NCI-H82 treated with DMSO at 0.1 percent for 48 hours (cell line): ENCODE measurements at regions not wholly inside any gene's neighbourhood (a gene's known extent, or its start where the extent isn't known, plus 50 kb on each side); places are given as distances from the start of the nearest gene placed in this dataset.

Experiments
- DNase-seq: peaks from one replicate; lab custom pipeline; 2025; ENCODE audit not compliant: unreplicated experiment; lab: John Stamatoyannopoulos, UW

- peak; percentile 31 for DNase-seq
Observed at GRCh38 chr5:114018186-114018585, 343.7 kb upstream of the KCNN2 start.

- no peak for DNase-seq
Observed at GRCh38 chr5:114038756-114039155, 323.1 kb upstream of the KCNN2 start.

GRCh38 chr5:114050087-114050486 lies 311.8 kb upstream of the KCNN2 start:
- DNase-seq, result no peak

DNA sequence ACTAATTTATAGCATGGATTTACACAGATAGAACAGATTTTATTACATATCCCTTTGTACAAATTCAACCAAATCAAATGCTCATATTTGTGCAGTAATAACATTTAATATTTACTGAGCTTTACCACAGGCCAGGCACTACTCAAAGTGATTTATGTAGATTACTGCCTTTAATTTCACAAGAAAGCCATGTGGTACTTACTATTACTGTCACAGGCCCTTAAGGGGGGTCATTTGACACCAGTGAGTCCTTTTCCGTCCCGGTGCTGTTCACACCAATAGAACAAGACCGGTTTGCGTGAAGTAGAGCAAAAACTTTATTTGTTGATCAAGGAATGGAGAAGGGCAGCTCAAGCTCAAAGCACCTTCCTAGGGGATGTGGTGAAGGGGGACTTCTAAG lies 308.5 kb upstream of the KCNN2 start:
- DNase-seq, result no peak

- no peak for DNase-seq
Observed at GRCh38 chr5:114054594-114054993, 307.3 kb upstream of the KCNN2 start.

GRCh38 chr5:114055318-114056184 lies 306.3 kb upstream of the KCNN2 start:
- DNase-seq, result peak; percentile 23

DNA sequence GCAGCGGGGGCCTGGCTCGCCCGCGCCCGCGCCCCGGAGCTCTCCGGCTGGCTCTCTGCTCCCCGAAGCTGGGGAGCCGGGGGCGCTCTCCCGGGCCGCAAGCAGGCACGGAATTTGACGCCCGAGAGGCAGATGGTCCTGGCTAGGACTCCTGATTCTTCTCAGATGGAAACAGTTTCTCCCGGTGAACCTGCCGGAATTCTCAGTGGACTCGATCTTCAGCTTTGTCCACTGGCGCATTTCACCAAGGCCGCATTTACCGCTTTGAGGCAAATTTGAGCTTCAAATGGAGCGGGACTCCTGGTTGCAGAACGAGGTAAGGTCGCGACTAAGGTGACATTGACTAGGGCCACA lies 305.7 kb upstream of the KCNN2 start:
- no peak for DNase-seq

DNA sequence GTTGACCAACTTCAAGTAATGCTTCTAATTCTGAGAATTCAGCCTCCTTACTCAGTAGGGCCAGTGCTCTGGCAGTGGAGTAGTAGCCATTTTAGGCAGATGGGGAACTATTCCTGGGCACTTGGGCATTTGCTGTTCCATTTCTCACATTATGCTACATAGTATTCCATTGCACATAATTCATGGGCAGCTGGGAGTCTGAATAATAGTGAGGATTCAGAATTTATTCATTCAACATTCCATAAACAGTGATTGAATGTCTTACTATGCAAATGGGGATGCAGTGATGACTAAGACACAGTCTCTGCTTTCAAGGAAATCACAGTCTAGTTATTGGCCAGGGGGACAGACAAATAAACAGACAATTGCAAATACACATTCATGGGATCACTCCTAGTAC lies 301.0 kb upstream of the KCNN2 start:
- DNase-seq, result no peak

DNA sequence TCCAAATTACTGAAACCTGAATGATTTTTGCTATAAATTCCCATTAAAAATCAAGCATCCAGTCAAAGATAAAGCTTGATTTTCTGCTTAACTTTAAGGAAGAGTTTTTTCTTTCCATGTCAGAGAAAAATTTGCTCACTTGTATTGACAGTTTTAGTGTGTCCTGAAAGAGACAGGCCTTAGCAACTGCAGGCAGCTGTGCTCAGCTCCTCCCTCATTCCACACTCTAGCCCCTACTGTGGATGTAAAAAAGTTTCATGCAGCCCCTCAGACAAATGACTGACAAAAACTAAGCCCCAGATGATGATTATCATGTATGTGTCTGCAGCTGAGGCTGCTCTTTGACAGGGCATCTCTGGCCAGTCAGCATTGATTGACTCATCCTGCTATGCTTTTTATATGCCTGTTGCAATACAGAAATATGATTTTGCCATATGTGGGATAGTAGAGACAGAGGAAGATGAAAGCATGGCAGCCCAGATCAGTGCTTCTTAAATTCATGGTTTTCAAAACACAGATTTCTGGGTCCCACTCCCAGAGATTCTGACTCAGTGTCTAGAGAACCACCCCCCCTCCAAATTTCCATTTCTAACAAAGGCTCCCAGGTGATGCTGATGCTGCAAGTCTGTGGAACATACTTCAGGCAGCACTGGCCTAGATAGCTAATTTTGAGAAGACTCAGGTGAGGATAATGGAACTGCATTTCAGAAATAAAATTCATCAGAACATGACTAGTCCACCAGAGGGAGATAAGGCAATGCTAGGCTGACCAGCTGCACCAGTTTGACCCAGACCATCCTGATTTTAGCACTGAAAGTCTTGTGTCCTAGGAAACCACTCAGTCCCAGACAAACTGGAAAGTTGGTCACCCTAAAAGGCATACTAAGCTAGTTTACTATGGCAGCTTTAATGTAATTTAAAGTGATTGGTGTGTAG lies 298.7 kb upstream of the KCNN2 start:
- DNase-seq, result no peak

GRCh38 chr5:114065912-114066311 lies 296.0 kb upstream of the KCNN2 start:
- DNase-seq, result no peak

GRCh38 chr5:114070093-114070722 lies 291.7 kb upstream of the KCNN2 start:
- DNase-seq, result no peak

DNA sequence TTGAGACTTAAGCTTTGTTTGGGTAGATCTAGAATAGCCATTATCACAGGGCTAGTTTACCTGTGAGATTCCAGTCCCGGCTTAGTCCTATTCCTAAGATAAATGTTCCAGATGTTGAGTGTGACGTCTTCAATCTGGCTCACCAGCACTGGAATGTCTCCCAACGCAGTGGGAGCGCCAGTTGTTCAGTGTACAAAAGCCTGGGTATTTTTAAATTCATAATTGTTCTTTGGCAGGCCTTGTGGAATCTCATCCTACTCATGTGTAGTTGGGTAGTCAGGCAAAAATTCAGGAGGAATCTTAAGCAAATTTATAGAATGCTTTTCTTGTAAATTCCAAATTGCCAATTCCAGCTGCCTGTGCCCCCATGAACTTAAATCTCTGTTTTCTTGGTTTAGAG lies 272.6 kb upstream of the KCNN2 start:
- DNase-seq, result no peak

- DNase-seq, result no peak
Observed at GRCh38 chr5:114097570-114097969, 264.3 kb upstream of the KCNN2 start.

DNA sequence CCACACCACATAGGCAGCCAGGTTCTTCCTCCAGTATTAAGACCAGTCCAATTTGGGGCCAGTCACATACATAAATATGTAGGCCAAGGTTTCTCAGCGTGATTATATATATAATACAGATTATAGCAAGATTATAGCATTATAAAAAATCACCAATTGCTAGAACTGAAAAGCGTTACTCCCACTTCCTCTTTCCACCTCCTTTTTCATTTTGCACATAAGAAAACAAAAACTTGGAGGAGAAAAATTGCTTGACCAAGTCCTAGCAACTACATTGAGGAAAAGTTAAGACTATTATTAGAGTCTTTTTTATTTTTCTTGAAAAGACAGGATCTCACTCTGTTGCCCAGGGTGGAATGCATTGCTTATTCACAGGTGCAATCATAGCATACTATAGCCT lies 262.7 kb upstream of the KCNN2 start:
- DNase-seq, result no peak

DNA sequence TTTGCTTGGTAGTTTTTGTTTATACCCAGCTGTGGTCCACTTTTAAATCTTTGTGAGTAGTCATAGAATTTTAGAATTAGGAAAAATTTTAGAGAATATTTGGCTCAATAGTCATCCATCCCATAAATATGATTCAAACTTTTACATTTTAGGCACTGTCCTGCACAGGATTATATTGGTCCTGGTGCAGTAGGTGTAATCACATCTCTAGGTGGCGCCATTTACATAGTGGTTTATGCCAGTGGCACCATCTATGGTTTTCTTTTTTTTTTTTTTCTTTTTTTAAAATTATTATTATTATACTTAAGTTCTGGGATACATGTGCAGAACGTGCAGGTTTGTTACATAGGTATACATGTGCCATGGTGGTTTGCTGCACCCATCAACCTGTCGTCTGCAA lies 260.7 kb upstream of the KCNN2 start:
- DNase-seq, result peak; percentile 1

DNA sequence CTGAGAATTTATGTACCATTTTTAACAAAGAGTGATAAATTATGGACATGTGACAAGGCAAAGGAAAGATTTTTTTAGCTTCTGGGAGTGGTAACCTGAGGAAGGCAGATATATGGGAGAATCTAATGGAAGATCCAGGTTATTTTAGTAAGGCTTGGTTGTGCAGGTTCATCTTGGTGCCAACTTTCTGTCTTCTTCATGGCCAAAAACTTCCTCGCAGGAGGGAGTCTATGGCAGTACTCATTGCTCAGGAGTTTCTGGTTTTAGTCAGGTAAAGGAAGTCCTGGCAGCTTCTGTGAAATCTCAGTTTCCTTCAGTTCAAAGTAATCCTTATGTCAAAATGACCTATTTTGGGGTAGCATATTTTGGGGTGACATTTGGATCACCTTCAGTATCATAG lies 248.3 kb upstream of the KCNN2 start:
- DNase-seq, result no peak

DNA sequence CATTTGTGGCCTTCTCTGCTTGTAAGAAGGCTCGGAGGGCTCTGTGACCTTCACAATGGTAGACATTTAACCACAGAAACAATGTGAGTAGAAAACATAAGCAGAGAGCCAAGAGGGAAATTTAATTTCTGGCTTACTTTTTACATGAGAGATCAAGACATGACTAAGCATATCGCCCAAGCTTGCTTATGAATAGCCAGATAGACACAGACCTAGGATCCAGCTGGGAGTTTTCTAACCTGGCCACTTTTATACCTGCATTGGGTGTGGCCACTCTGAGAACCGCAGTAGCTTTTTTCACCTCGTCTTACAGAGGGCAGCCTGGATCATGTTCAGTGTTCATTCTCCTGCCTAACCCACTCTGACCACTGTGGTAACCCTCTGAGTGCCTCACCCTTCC lies 244.9 kb upstream of the KCNN2 start:
- DNase-seq, result no peak

- DNase-seq, result no peak
Observed at GRCh38 chr5:114118511-114118910, 243.4 kb upstream of the KCNN2 start.

GRCh38 chr5:114120166-114120565 lies 241.7 kb upstream of the KCNN2 start:
- DNase-seq, result peak; percentile 70

DNA sequence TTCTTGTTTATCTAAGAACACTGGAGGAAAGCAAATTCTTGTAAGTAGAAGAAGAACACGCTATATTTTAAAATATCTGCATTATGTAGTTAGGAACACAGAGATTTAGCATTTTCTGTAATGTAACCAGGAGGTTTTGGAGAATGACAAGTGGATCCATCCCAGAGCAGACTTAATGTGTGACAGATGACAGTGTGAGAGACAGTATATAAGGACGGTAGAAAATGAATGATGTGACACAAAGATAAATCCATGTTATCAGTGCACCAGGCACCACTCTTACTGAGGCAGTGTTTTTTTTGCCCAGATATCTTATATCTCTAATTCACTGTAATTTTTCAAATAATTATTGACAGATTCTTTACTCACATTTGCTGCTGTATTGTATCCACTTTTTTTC lies 239.0 kb upstream of the KCNN2 start:
- no peak for DNase-seq

DNA sequence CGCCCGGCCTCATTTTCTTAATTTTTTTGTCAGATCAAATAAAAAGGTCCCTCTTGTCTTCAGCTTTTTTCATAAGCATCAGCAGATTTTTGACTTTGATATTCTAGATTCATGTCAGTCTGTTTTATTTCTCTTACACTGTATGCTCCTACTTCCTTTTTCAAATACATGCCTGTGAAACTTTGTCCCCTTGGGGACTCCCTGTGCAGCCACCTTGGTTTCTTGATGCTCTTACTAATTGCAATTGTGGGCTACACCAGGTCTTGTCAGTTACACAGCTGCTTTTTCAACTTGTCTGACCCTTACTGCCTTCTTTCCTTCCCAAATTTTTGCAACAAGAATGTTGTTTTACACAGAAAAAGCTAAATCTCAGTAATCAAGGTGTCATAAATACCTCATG lies 238.2 kb upstream of the KCNN2 start:
- DNase-seq, result no peak

DNA sequence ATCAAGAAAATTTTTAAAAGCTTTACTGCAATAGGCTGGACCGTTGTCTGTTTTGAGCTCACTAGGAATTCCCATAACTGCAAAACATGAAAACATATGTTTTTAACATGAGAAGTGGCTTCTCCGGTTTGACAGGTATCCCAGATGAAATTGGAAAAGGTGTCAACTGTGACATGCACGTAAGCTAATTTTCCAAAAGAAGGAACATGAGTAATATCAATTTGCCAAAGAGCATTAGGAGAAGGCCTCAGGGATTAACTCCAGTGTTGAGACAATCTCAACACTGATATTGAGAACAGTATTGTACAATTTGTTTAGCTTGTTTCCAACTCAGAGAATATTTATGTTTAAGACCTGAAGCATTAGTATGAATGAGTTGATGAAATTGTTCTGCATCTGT lies 215.5 kb upstream of the KCNN2 start:
- DNase-seq, result no peak
